GM19372 (cell line): ENCODE measurements at regions not wholly inside any gene's neighbourhood (a gene's known extent, or its start where the extent isn't known, plus 50 kb on each side); places are given as distances from the start of the nearest gene placed in this dataset.

Experiments used
- ATAC-seq: cut with Tn5 transposase; IDR thresholded peaks from one replicate; pipeline ENCODE4 v1.9.1; 2021; ENCODE audit warnings: mild to moderate bottlenecking, low read depth, moderate library complexity; ENCODE audit not compliant: unreplicated experiment

GRCh38 chr10:3419719-3420495 is 247.3 kb upstream of the PITRM1 start:
- no peak for ATAC-seq

- ATAC-seq, result no peak
Measured at GRCh38 chr10:3418926-3419325, 246.3 kb upstream of the PITRM1 start.

DNA sequence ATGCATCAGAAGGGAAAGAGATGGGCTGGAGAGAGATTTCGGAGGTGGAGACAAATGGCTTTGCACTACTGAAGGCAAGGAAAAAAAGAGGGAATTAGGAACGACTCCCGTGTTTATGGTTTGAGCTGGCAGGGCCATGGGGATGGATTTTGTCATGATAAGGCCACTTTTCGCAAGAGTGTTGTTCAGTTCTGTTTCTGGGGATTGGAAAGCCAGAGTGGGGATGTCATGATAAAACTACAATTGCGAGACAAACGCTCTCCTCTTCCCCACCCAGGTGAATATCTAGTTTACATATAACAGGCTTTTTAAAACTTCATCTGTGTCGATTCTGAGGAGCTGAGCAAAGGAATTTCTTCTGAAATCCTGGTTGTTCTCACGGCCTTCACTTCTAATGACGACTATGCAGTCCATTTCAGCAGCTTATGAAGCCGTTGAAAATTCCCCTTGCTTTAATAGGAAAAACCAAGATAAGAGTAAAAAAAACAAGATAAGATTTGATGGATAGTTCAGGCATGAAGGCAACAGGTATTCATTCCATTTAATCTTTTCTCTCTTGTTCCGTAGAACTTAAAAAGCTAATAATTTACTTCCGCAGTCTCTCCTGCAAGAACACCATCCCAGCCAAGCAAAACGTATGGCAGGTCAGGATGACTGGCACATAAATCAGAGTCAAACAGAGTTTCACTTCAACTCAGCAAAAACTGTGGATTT is 245.6 kb upstream of the PITRM1 start:
- no peak for ATAC-seq

DNA sequence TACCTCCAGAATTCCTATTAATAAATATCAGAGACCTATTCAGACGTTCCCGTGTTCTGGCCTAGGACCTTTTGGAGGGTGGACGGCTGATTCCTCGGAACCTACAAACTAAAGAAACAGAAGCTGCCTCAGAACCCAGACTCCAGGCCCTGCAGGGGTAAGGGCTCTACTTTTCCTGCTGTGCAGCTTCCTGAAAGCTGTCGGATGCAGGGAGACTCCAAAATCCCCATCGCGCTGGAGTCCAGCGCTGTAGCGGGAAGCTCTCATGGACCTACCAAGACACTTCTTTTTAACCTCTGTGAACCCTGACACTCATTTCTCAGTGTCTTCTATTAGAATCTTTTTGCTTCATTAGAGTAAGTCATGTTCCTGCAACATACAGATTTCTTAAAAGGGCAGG is 244.5 kb upstream of the PITRM1 start:
- no peak for ATAC-seq

GRCh38 chr10:3415878-3416605 is 243.5 kb upstream of the PITRM1 start:
- ATAC-seq, result no peak

- ATAC-seq, result no peak
Measured at GRCh38 chr10:3415038-3415736, 242.6 kb upstream of the PITRM1 start.

- ATAC-seq, result no peak
Measured at GRCh38 chr10:3414667-3415023, 242.1 kb upstream of the PITRM1 start.

- ATAC-seq, result no peak
Measured at GRCh38 chr10:3413937-3414666, 241.5 kb upstream of the PITRM1 start.

- ATAC-seq, result no peak
Measured at GRCh38 chr10:3412646-3413045, 240.1 kb upstream of the PITRM1 start.

GRCh38 chr10:3412071-3412582 is 239.5 kb upstream of the PITRM1 start:
- ATAC-seq, result no peak

DNA sequence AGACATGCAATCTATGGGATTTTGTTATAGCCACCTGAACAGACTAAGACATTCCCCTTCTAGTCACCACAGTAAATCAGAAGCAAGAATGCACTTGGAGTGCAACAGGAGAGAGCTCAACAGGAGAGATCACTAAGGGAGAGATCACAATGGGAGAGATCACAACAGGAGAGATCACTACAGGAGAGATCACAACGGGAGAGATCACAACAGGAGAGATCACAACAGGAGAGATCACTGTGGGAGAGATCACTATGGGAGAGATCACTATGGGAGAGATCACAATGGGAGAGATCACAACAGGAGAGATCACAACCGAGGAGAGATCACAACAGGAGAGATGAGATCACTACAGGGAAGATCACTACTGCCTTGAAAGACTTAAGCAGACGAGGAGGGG is 238.5 kb upstream of the PITRM1 start:
- ATAC-seq, result no peak

DNA sequence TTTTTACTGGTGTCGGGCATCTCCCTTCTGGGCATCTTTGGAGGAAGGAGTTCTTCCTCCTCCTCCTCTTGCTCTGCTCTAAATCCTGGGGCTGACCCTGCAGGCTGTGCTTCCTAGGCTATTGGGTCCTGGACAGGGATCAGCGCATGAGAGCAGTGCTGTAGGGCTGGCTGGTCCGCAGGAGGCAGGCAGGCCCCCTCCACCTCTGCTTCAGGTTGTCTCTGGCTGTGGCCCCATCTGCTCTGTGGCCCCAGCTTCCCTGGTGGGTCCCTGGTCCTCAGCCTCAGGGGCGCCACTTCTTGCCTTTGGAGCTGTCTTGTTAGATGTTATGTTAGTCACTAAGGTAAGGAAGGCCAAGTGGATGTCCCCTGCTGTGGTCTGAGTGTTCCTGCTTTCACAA is 237.3 kb upstream of the PITRM1 start:
- no peak for ATAC-seq

- peak; percentile 71 for ATAC-seq
Measured at GRCh38 chr10:3408603-3409365, 236.2 kb upstream of the PITRM1 start.

- no peak for ATAC-seq
Measured at GRCh38 chr10:3407208-3407607, 234.6 kb upstream of the PITRM1 start.

DNA sequence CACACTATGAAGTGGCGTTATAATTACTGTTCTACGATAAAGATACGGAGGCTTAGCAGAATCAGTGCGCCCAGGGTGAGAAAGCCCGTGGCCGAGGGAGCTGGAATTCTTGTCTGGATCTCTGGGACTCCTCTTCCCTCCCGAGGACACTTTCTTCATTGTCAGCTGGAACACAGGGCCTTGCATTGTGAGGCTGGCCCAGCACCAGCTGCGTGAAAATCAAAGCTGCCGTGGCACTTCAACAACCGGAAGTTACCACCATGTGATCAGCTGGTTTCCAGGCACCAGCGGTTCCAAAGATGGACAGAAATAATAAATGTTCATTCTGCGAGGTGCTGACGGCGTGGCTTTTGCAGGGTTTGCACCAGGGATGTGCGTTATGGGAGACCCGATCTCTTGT is 234.0 kb upstream of the PITRM1 start:
- no peak for ATAC-seq

GRCh38 chr10:3404381-3404780 is 231.8 kb upstream of the PITRM1 start:
- ATAC-seq, result no peak

DNA sequence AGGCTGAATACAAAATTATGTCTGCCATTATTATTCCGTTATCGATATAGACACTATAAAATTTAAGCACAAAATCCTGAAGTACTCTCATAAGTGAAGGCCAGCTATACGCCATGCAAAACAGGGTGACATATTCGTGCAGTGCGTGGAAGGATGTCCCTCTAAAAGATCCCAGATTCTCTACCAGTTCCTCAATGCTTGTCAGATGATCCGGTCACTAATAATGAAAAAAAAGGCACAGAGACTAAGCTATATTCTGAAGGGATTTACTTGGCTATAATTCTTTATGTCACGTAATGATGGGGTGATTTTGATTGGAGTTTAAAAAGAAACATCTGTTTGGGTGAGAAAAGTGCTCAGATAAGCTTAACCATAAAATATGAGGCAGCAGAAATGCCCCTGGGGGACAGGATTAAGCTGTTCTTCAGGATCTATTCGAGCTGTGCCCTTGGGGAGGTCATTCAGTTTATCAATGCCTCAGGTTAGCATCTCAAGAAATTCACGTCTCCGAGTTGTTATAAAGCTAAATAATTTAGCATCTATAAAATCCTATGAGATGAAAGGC is 229.7 kb upstream of the PITRM1 start:
- ATAC-seq, result no peak

GRCh38 chr10:3401491-3401938 is 228.9 kb upstream of the PITRM1 start:
- no peak for ATAC-seq

DNA sequence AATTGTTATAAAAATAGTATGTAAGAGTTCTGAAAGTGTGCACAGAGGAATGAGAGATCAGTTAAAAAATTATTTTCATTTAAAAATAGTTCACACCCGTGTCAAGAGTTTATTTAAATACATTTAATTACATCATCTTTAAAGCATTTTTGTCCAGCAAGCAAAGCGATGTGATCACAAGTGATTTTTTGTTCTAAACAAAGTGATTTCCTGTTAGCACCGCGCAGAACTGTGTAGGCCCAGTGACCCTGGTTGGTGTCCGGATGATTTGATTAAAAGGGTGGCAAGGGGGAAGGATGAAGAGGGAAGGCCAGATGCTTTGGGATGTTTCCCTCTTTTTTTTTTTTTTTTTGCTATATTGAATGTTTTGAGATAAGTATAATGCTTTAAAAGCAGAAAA is 227.8 kb upstream of the PITRM1 start:
- ATAC-seq, result no peak
